Hepatocyte (in vitro differentiated cells): ENCODE measurements at regions not wholly inside any gene's neighbourhood (a gene's known extent, or its start where the extent isn't known, plus 50 kb on each side); places are given as distances from the start of the nearest gene placed in this dataset.

ENCODE experiments used
- DNase-seq: peaks from one replicate; pipeline ENCODE4 v3.0.0-alpha.2; 2016; ENCODE audit warnings: low spot score
- H2AFZ ChIP-seq: fragments of 200-600 bp; sonication (generic); 2 replicates; pipeline ENCODE4 v1.6.0; 2016; ENCODE audit warnings: antibody characterized with exemption, mild to moderate bottlenecking
- H3K27ac ChIP-seq: fragments of 200-600 bp; sonication (generic); 2 replicates; pipeline ENCODE4 v1.5.1; 2016; ENCODE audit warnings: mild to moderate bottlenecking
- H3K27me3 ChIP-seq: fragments of 200-600 bp; sonication (generic); 2 replicates; pipeline ENCODE4 v1.6.1; 2016
- H3K36me3 ChIP-seq: fragments of 200-600 bp; sonication (generic); replicated peaks from 2 replicates; pipeline ENCODE4 v1.5.1; 2016; ENCODE audit warnings: low read depth; ENCODE audit not compliant: insufficient read depth
- H3K4me1 ChIP-seq: fragments of 200-600 bp; sonication (generic); 2 replicates; pipeline ENCODE4 v1.5.1; 2016; ENCODE audit warnings: mild to moderate bottlenecking, moderate library complexity; ENCODE audit not compliant: insufficient read depth
- H3K4me2 ChIP-seq: fragments of 200-600 bp; sonication (generic); 2 replicates; pipeline ENCODE4 v1.6.0; 2016
- H3K4me3 ChIP-seq: fragments of 200-600 bp; sonication (generic); 2 replicates; pipeline ENCODE4 v1.5.1; 2016; ENCODE audit warnings: mild to moderate bottlenecking
- H3K79me2 ChIP-seq: fragments of 200-600 bp; sonication (generic); 2 replicates; pipeline ENCODE4 v1.6.0; 2017; ENCODE audit warnings: mild to moderate bottlenecking
- H3K9me2 ChIP-seq: fragments of 200-600 bp; sonication (generic); replicated peaks from 2 replicates; pipeline ENCODE4 v1.6.0; 2017; ENCODE audit warnings: mild to moderate bottlenecking; ENCODE audit not compliant: insufficient read depth
- H3K9me3 ChIP-seq: fragments of 200-600 bp; sonication (generic); 2 replicates; pipeline ENCODE4 v1.5.1; 2016; ENCODE audit warnings: low read depth, mild to moderate bottlenecking
- H4K20me1 ChIP-seq: fragments of 200-600 bp; sonication (generic); 2 replicates; pipeline ENCODE4 v1.6.0; 2016; ENCODE audit warnings: mild to moderate bottlenecking; ENCODE audit not compliant: insufficient read depth, poor library complexity, severe bottlenecking
- CTCF ChIP-seq: fragments of 200-600 bp; sonication (generic); IDR thresholded peaks from 2 replicates; pipeline ENCODE4 v1.5.1; 2016; ENCODE audit warnings: antibody characterized with exemption, mild to moderate bottlenecking; ENCODE audit not compliant: poor library complexity
- EZH2 ChIP-seq: fragments of 200-600 bp; sonication (generic); IDR thresholded peaks from 2 replicates; pipeline ENCODE4 v1.6.1; 2016; ENCODE audit warnings: antibody characterized with exemption, mild to moderate bottlenecking, borderline replicate concordance
- EZH2phosphoT487 ChIP-seq: fragments of 200-600 bp; sonication (generic); IDR thresholded peaks from one replicate; pipeline ENCODE4 v1.6.1; 2018; ENCODE audit warnings: antibody characterized with exemption, mild to moderate bottlenecking, low read depth, moderate library complexity; ENCODE audit not compliant: unreplicated experiment, severe bottlenecking
- WGBS: methylation state at CpG from one replicate; pipeline ENCODE4 v1.1.6; 2016; ENCODE audit warnings: low lambda C conversion rate; ENCODE audit errors: missing lambda C conversion rate; 5-methylcytosine and 5-hydroxymethylcytosine counted together

DNA sequence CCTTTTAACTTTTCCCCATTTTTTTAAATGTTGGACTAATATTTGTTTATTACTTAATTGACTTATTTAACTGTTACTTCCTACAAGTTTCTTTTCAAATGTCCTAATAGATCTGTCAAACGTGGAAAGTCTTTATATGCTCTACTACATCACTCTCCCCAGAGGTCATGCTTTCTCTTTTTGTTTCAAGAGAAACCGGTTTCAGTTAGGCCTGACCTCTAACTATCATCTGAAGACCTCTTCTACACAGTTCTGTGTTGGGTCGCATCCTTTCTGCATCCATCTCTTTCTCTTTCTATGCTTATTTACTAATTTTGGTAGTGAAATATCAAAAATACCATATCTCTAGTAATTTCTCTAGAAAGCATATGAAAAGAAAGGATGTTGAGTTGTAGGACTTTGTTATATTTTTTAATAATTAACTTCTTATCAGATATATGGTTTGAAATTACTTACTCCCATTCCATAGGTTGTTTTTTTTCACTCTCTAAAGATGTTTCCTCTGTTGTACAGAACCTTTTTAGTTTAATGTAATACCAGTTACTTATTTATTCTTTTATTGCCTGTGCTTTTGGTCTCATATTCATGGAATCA, 781.2 kb upstream of the ARPP21 start:
- Histone ChIP-seq H3K4me1 (no peaks in the 10 kb centered on the region), H3K27me3 (no peaks in the 10 kb centered on the region), H3K4me3 (no peak overlapping the region), H4K20me1 (no peaks in the 10 kb centered on the region), H3K4me2 (no peak overlapping the region), H3K9me2 (no peaks in the 10 kb centered on the region), H3K27ac (no peak overlapping the region), H2AFZ (no peak overlapping the region), H3K9me3 (no peaks in the 10 kb centered on the region), H3K79me2 (no peaks in the 10 kb centered on the region), H3K36me3 (no peaks in the 10 kb centered on the region)
- no peak for DNase-seq
- 86% methylated on average over 3 of the region's 3 CpGs for WGBS
- TF ChIP-seq EZH2 (no peak), CTCF (no peak), EZH2phosphoT487 (no peak)

DNA sequence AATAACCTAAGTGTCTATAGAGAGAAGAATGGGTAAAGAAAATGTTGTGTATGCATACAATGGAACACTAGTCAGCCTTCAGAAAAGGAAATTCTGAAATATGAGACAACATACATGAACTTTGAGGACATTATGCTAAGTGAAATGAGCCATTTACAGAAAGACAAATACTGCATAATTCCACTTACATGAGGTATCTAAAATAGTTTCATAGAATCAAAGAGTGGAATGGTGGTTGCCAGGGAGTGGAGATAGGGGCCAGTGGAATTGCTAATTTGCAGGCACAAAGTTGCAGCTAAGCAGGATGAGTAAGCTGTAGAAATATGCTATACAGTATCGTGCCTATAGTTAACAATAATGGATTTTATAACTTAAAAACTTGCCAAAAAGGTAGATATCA, 779.6 kb upstream of the ARPP21 start:
- no peaks in the 10 kb centered on the region for H3K4me1 ChIP-seq
- H3K4me2 ChIP-seq = no peak overlapping the region
- no peaks in the 10 kb centered on the region for H3K79me2 ChIP-seq
- WGBS = 70% methylated on average over 1 of the region's 1 CpG
- no peaks in the 10 kb centered on the region for H3K9me3 ChIP-seq
- no peak overlapping the region for H3K4me3 ChIP-seq
- no peaks in the 10 kb centered on the region for H3K9me2 ChIP-seq
- TF ChIP-seq CTCF (no peak), EZH2phosphoT487 (no peak), EZH2 (no peak)
- no peaks in the 10 kb centered on the region for H3K27me3 ChIP-seq
- DNase-seq = no peak
- H2AFZ ChIP-seq = no peak overlapping the region
- no peak overlapping the region for H3K27ac ChIP-seq
- H3K36me3 ChIP-seq = no peaks in the 10 kb centered on the region
- H4K20me1 ChIP-seq = no peaks in the 10 kb centered on the region

- Histone ChIP-seq H4K20me1 (no peaks in the 10 kb centered on the region), H3K4me2 (no peak overlapping the region), H3K4me1 (no peaks in the 10 kb centered on the region), H3K9me3 (no peaks in the 10 kb centered on the region), H3K36me3 (no peaks in the 10 kb centered on the region), H3K4me3 (no peak overlapping the region), H2AFZ (no peak overlapping the region), H3K27ac (no peak overlapping the region), H3K27me3 (no peaks in the 10 kb centered on the region), H3K79me2 (no peaks in the 10 kb centered on the region), H3K9me2 (no peaks in the 10 kb centered on the region)
- no peak for TF ChIP-seq CTCF
- no peak for TF ChIP-seq EZH2
- TF ChIP-seq EZH2phosphoT487 = no peak
- 75% methylated on average over 4 of the region's 4 CpGs for WGBS
- no peak for DNase-seq
These were observed 776.9 kb upstream of the ARPP21 start for GRCh38 chr3:34862456-34862855.

GRCh38 chr3:34863485-34863884, 775.8 kb upstream of the ARPP21 start:
- no peak for TF ChIP-seq EZH2
- no peak for TF ChIP-seq EZH2phosphoT487
- no peak for TF ChIP-seq CTCF
- Histone ChIP-seq H4K20me1 (no peaks in the 10 kb centered on the region), H3K4me2 (no peak overlapping the region), H2AFZ (no peak overlapping the region), H3K9me2 (no peaks in the 10 kb centered on the region), H3K79me2 (no peaks in the 10 kb centered on the region), H3K9me3 (no peaks in the 10 kb centered on the region), H3K4me1 (no peaks in the 10 kb centered on the region), H3K27me3 (no peaks in the 10 kb centered on the region), H3K4me3 (no peak overlapping the region), H3K27ac (no peak overlapping the region), H3K36me3 (no peaks in the 10 kb centered on the region)
- DNase-seq = no peak
- WGBS = 56% methylated on average over 1 of the region's 1 CpG
